ENCODE measurements at regions not wholly inside any gene's neighbourhood (a gene's known extent, or its start where the extent isn't known, plus 50 kb on each side); places are given as distances from the start of the nearest gene placed in this dataset.
"Not testable (repeated sequence)": the region's sequence is repeated elsewhere in the genome, so short reads cannot be mapped to it uniquely, and the experiment has no call there.

- TF ChIP-seq CTCF, POLR2A, POLR2AphosphoS5 (IDR thresholded peaks at IDR 0.05): not testable (repeated sequence)
Observed at GRCh38 chr3:40762771-40763170, 238.0 kb downstream of the ZNF621 start.

Measured in breast epithelium (tissue), 3 donors.